ENCODE measurements at regions not wholly inside any gene's neighbourhood (a gene's known extent, or its start where the extent isn't known, plus 50 kb on each side); places are given as distances from the start of the nearest gene placed in this dataset.
"Not testable (repeated sequence)": the region's sequence is repeated elsewhere in the genome, so short reads cannot be mapped to it uniquely, and the experiment has no call there.

DNA sequence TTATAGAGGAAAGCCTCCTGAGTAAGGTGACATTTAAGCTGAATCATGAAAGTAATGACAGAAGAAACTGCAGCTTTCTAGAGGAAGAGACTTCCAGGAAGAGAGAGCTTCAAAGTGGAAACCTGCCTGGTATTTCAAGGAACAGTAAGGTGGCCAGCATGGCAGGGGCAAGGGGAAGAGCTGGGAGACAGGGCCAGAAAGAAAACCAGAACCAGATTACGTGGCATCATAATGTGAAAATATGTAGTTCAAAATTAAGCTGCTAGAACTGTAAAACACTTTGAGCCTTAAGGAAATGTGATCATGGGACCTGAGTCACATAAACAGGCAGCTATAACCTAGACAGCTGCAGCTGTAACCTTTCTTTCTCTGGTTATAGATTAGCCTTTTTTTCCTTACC, 238.0 kb upstream of the FOXK1 start:
- H3K4me3 Mint-ChIP-seq = no peak overlapping the region
- peaks cover 4 to 25% (median 19%) of the 10 kb centered on the region in 5 donors for H3K27me3 Mint-ChIP-seq
- H3K4me1 Mint-ChIP-seq = peaks cover 0 to 2% (median 0%) of the 10 kb centered on the region in 4 donors
- H3K36me3 Mint-ChIP-seq = no peaks in the 10 kb centered on the region
- POLR2A ChIA-PET = no interaction called here
- H3K9me3 Mint-ChIP-seq = peaks cover 0 to 2% (median 0%) of the 10 kb centered on the region in 9 donors
- no peak for ATAC-seq
- no peak for DNase-seq
- H3K27ac Mint-ChIP-seq = no peak overlapping the region

GRCh38 chr7:4445777-4446176, 236.3 kb upstream of the FOXK1 start:
- ATAC-seq (no peak), DNase-seq (no peak)
- Mint-ChIP-seq H3K4me3 (no peak overlapping the region), H3K4me1 (peaks cover 0 to 2% (median 0%) of the 10 kb centered on the region in 4 donors), H3K27me3 (peaks cover 6 to 32% (median 24%) of the 10 kb centered on the region in 5 donors), H3K36me3 (no peaks in the 10 kb centered on the region), H3K9me3 (peaks cover 0 to 2% (median 0%) of the 10 kb centered on the region in 9 donors), H3K27ac (no peak overlapping the region)
- POLR2A ChIA-PET = no interaction called here

DNA sequence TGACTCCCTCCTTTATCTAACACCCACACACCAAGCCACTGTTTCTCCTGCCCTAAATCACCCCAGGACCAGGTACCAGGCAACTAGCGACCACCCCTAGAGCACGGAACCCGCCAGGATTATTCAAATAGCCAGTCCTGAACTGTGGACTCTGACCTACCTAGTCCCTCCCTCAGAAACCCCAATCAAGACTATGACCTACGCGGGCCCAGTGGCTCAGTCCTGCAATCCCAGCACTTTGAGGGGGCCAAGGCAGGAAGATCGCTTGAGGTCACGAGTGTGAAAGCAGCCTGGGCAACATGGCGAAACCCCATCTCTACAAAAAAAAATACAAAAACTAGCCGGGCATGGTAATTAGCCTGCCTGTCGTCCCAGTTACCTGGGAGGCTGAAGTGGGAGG, 232.8 kb upstream of the FOXK1 start:
- Mint-ChIP-seq H3K27me3 (peaks cover 2 to 27% (median 22%) of the 10 kb centered on the region in 5 donors), H3K4me1 (peaks cover 0 to 2% (median 0%) of the 10 kb centered on the region in 4 donors), H3K4me3 (no peak overlapping the region), H3K36me3 (no peaks in the 10 kb centered on the region), H3K27ac (no peak overlapping the region), H3K9me3 (peaks cover 0 to 2% (median 0%) of the 10 kb centered on the region in 9 donors)
- POLR2A ChIA-PET = no interaction called here
- DNase-seq (no peak), ATAC-seq (no peak)

DNA sequence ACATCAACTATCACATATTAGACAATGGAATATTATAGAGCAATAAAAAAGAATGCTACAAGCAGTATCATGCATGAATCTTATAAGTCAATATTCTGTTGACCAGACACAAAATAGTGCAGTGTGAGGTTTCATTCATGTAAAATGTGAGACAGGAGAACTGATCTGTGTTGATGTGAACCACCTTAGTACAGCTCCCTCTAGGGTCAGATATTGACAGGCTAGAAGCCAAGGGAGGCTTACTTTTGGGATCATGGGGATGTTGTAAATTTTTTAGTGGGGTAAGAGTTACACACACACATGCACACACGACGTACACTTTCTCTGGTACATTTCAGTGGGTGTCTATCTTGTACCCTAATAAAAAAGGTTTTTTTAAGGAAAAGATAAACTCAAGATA, 231.6 kb upstream of the FOXK1 start:
- POLR2A ChIA-PET = no interaction called here
- no peak overlapping the region for H3K4me3 Mint-ChIP-seq
- H3K9me3 Mint-ChIP-seq = peaks cover 0 to 2% (median 0%) of the 10 kb centered on the region in 9 donors
- no peak overlapping the region for H3K27ac Mint-ChIP-seq
- H3K36me3 Mint-ChIP-seq = no peaks in the 10 kb centered on the region
- DNase-seq (no peak), ATAC-seq (no peak)
- no peaks in the 10 kb centered on the region for H3K4me1 Mint-ChIP-seq
- peaks cover 2 to 18% (median 14%) of the 10 kb centered on the region in 5 donors for H3K27me3 Mint-ChIP-seq

DNA sequence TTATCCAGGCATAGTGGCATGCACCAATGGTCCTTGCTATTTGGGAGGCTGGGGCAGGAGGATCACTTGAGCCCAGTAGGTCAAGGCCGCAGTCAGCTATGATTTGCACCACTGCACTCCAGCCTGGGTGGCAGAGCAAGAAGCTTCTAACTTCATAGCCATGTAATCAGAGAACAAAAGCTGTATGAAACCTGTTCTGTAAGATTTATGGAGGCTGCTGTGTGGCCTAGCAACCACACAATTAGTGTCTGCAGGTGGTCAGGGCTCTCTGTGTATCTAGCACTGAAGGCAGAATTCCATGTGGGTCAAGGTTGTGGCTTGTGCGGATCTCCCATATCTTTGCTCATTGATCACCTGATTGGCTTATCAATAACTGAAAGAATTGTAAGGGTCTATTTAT, 221.5 kb upstream of the FOXK1 start:
- peaks cover 0 to 12% (median 5%) of the 10 kb centered on the region in 9 donors for H3K9me3 Mint-ChIP-seq
- ATAC-seq (no peak), DNase-seq (no peak)
- H3K27ac Mint-ChIP-seq = no peak overlapping the region
- POLR2A ChIA-PET = interaction anchor here (0.6 kb wide), 1 partner anchor 42 kb away, joined by 3 read pairs; no protein-coding TSS in a partner anchor
- H3K4me3 Mint-ChIP-seq = no peak overlapping the region
- no peaks in the 10 kb centered on the region for H3K36me3 Mint-ChIP-seq
- peaks cover 0 to 17% (median 16%) of the 10 kb centered on the region in 5 donors for H3K27me3 Mint-ChIP-seq
- no peaks in the 10 kb centered on the region for H3K4me1 Mint-ChIP-seq

DNA sequence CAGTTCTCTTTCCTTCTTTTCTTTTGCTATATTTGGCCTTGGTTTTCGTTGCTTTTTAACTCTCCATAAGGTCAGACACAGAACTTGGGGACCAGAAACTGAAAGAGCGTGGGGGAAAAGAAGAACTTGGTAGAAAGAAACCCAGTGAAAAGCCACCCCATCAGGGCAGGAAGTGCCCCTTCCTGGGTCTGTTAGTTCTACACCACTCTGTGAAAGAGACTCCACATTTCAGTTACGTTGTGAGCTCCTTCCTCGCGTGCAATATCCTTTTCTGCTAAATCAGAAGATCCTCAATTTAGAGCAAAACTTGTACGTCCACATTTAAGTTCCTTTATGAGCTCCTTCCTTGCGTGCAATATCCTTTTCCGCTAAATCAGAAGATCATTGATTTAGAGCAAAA, 220.6 kb upstream of the FOXK1 start:
- no peaks in the 10 kb centered on the region for H3K4me1 Mint-ChIP-seq
- DNase-seq (no peak), ATAC-seq (no peak)
- peaks cover 0 to 22% (median 15%) of the 10 kb centered on the region in 5 donors for H3K27me3 Mint-ChIP-seq
- POLR2A ChIA-PET = no interaction called here
- H3K4me3 Mint-ChIP-seq = no peak overlapping the region
- peaks cover 0 to 12% (median 5%) of the 10 kb centered on the region in 9 donors for H3K9me3 Mint-ChIP-seq
- no peak overlapping the region for H3K27ac Mint-ChIP-seq
- H3K36me3 Mint-ChIP-seq = no peaks in the 10 kb centered on the region

GRCh38 chr7:4468320-4469102, 213.6 kb upstream of the FOXK1 start:
- POLR2A ChIA-PET = no interaction called here
- Mint-ChIP-seq H3K4me3 (no peak overlapping the region), H3K27ac (no peak overlapping the region), H3K36me3 (peaks cover 0 to 5% (median 2%) of the 10 kb centered on the region in 3 donors), H3K27me3 (peaks cover 7 to 55% (median 20%) of the 10 kb centered on the region in 5 donors), H3K4me1 (no peaks in the 10 kb centered on the region), H3K9me3 (peaks cover 0 to 16% (median 8%) of the 10 kb centered on the region in 9 donors)
- DNase-seq = no peak
- ATAC-seq = no peak

GRCh38 chr7:4470246-4470645, 211.8 kb upstream of the FOXK1 start:
- Mint-ChIP-seq H3K4me1 (no peaks in the 10 kb centered on the region), H3K27ac (no peak overlapping the region), H3K27me3 (peaks cover 10 to 62% (median 21%) of the 10 kb centered on the region in 5 donors), H3K4me3 (no peak overlapping the region), H3K36me3 (peaks cover 0 to 5% (median 2%) of the 10 kb centered on the region in 3 donors), H3K9me3 (peaks cover 0 to 8% (median 0%) of the 10 kb centered on the region in 9 donors)
- POLR2A ChIA-PET = no interaction called here
- ATAC-seq = no peak
- DNase-seq = no peak

DNA sequence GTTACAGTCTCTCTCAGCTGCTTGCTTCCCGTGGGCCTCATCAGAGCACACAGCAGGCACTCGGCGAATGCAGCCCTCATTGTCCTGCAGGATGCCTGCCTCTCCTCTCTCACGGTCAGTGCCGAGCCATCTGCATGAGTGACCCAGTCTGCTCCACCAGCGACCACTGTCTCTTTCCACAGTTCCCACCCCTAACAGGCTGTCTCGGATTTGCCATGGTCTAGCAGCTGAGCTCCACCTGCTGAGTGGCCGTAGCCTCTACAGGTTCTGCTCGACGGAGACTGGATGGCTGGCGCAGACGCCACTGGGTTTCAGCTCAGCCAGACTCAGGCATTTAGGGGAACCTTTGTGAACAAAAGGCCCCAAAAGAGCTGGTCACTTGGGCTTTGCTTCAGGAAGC, 209.4 kb upstream of the FOXK1 start:
- Mint-ChIP-seq H3K36me3 (peaks cover 0 to 5% (median 2%) of the 10 kb centered on the region in 3 donors), H3K9me3 (peaks cover 0 to 5% (median 0%) of the 10 kb centered on the region in 9 donors), H3K27me3 (peaks cover 11 to 67% (median 21%) of the 10 kb centered on the region in 5 donors), H3K27ac (no peak overlapping the region), H3K4me1 (no peaks in the 10 kb centered on the region), H3K4me3 (no peak overlapping the region)
- ATAC-seq (no peak), DNase-seq (no peak)
- POLR2A ChIA-PET = no interaction called here

GRCh38 chr7:4479367-4480039, 202.6 kb upstream of the FOXK1 start:
- Mint-ChIP-seq H3K27me3 (peaks cover 7 to 30% (median 21%) of the 10 kb centered on the region in 5 donors), H3K27ac (no peak overlapping the region), H3K36me3 (peaks cover 0 to 17% (median 2%) of the 10 kb centered on the region in 3 donors), H3K9me3 (peaks cover 6 to 34% (median 24%) of the 10 kb centered on the region in 9 donors), H3K4me1 (peaks cover 0 to 6% (median 2%) of the 10 kb centered on the region in 4 donors), H3K4me3 (no peak overlapping the region)
- POLR2A ChIA-PET = no interaction called here
- peak in 2 of 10 donors; percentile 2 to 3 for DNase-seq
- ATAC-seq = no peak

DNA sequence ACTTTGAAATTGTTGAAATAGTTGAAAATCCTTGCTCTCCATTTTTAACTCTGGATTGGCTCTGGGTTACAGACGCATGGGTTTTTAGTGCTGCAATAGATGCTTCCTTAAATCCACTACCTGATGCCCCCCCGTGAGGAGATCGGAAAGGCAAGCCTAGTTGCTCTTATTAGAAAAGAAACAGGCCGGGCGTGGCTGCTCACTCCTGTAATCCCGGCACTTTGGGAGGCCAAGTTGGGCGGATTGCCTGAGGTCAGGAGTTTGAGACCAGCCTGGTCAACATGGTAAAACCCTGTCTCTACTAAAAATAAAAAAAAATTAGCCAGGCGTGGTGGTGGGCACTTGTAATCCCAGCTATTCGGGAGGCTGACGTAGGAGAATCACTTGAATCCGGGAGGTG, 202.0 kb upstream of the FOXK1 start:
- POLR2A ChIA-PET, ATAC-seq, H3K4me3 Mint-ChIP-seq, DNase-seq, H3K27ac Mint-ChIP-seq, H3K4me1 Mint-ChIP-seq: not testable (repeated sequence)
- Mint-ChIP-seq H3K9me3 (peaks cover 6 to 34% (median 28%) of the 10 kb centered on the region in 9 donors), H3K36me3 (peaks cover 0 to 17% (median 2%) of the 10 kb centered on the region in 3 donors), H3K27me3 (peaks cover 5 to 31% (median 25%) of the 10 kb centered on the region in 5 donors)

GRCh38 chr7:4483851-4484250, 198.2 kb upstream of the FOXK1 start:
- Mint-ChIP-seq H3K27ac (no peak overlapping the region), H3K9me3 (peaks cover 6 to 42% (median 28%) of the 10 kb centered on the region in 9 donors), H3K4me1 (peaks cover 0 to 6% (median 2%) of the 10 kb centered on the region in 4 donors), H3K4me3 (no peak overlapping the region), H3K36me3 (peaks cover 0 to 17% (median 2%) of the 10 kb centered on the region in 3 donors), H3K27me3 (peaks cover 0 to 33% (median 22%) of the 10 kb centered on the region in 5 donors)
- POLR2A ChIA-PET = no interaction called here
- ATAC-seq = no peak
- no peak for DNase-seq

GRCh38 chr7:4484545-4484944, 197.6 kb upstream of the FOXK1 start:
- H3K4me1 Mint-ChIP-seq = peaks cover 0 to 3% (median under 1%) of the 10 kb centered on the region in 4 donors

More at GRCh38 chr7:4484545-4484944, 197.6 kb upstream of the FOXK1 start:
- no peak overlapping the region for H3K4me3 Mint-ChIP-seq
- ATAC-seq (no peak), DNase-seq (no peak)
- POLR2A ChIA-PET = no interaction called here
- H3K27ac Mint-ChIP-seq = no peak overlapping the region
- peaks cover 0 to 17% (median 2%) of the 10 kb centered on the region in 3 donors for H3K36me3 Mint-ChIP-seq
- H3K9me3 Mint-ChIP-seq = peaks cover 6 to 42% (median 28%) of the 10 kb centered on the region in 9 donors
- H3K27me3 Mint-ChIP-seq = peaks cover 2 to 32% (median 22%) of the 10 kb centered on the region in 5 donors

Measured in naive thymus-derived CD8-positive, alpha-beta T cell (primary cell).